K562 (cell line): ENCODE measurements at regions not wholly inside any gene's neighbourhood (a gene's known extent, or its start where the extent isn't known, plus 50 kb on each side); places are given as distances from the start of the nearest gene placed in this dataset.

Experiments used
- ATAC-seq: fragments of 200-7000 bp; cut with Tn5 transposase; 3 replicates; pipeline ENCODE4 v1.9.1; 2020; ENCODE audit warnings: moderate library complexity
- BruUV-seq: library from RNA; stranded (reverse); fragments of 400-500 nt; replicated peaks from 2 replicates; lab custom pipeline; 2021; lab: Mats Ljungman, UMichigan
- CTCF ChIA-PET: fragments of 300-600 bp; formaldehyde crosslinking; extraction: SDS; loops from one replicate; lab custom pipeline; 2021; ENCODE audit warnings: low intra/inter-chr PET ratio; lab: Yijun Ruan, JAX
- POLR2A ChIA-PET: fragments of 300-600, 350-650 bp; sonication (Branson Sonifier 250); formaldehyde crosslinking; extraction: SDS; loops from one replicate; lab custom pipeline; 2021; ENCODE audit warnings: antibody characterized with exemption, inconsistent platforms; lab: Yijun Ruan, JAX
- DNase-seq, 4 experiments: peaks; one replicate each; pipeline versions ENCODE4 v3.0.0 to v3.0.0-alpha.2; 2011 to 2018; ENCODE audit warnings: low spot score in 3 of 4, mixed read lengths in 3 of 4; ENCODE audit errors: extremely low read depth in 1 of 4
- FAIRE-seq: peaks from 2 replicates; lab custom pipeline; 2011; peaks lifted over from hg19 to GRCh38; lab: Jason Lieb, UNC
- H2AFZ ChIP-seq: 2 replicates; pipeline ENCODE4 v1.6.0; 2011; ENCODE audit warnings: low read depth, low read length, control low read depth, inconsistent platforms
- H3K27ac ChIP-seq: fragments of 200-600 bp; 3 replicates; pipeline ENCODE4 v1.8.0; 2011; ENCODE audit warnings: low read depth, mild to moderate bottlenecking, control low read depth, inconsistent platforms, low read length, moderate library complexity, mixed read lengths; ENCODE audit errors: extremely low read depth
- H3K27me3 ChIP-seq, 2 experiments: fragments of 300-600 bp in 1 of 2; 2 replicates in 1 of 2; 3 replicates in 1 of 2; pipeline versions ENCODE4 v1.6.0 to v1.8.0; 2011; ENCODE audit warnings: inconsistent platforms in 2 of 2, low read length in 2 of 2, mild to moderate bottlenecking in 1 of 2, mixed read lengths in 1 of 2, moderate library complexity in 1 of 2; ENCODE audit not compliant: control insufficient read depth in 2 of 2, insufficient read depth in 2 of 2
- H3K36me3 ChIP-seq: fragments of 300-600 bp; 3 replicates; pipeline ENCODE4 v1.8.0; 2011; ENCODE audit warnings: mild to moderate bottlenecking, low read length, inconsistent platforms; ENCODE audit not compliant: control insufficient read depth, insufficient read depth
- H3K4me1 ChIP-seq, 2 experiments: fragments of 200-600 bp in 1 of 2; replicated peaks in 1 of 2; 2 replicates in 1 of 2; 3 replicates in 1 of 2; pipeline versions ENCODE4 v1.5.1 to v1.8.0; 2011; ENCODE audit warnings: inconsistent platforms in 2 of 2, low read length in 2 of 2, mild to moderate bottlenecking in 1 of 2, mixed read lengths in 1 of 2, moderate library complexity in 1 of 2; ENCODE audit not compliant: control insufficient read depth in 2 of 2, insufficient read depth in 2 of 2
- H3K4me2 ChIP-seq: 2 replicates; pipeline ENCODE4 v1.6.1; 2011; ENCODE audit warnings: low read length, control low read depth, inconsistent platforms, mixed read lengths; ENCODE audit not compliant: insufficient read depth
- H3K4me3 ChIP-seq: fragments of 200-600 bp; sonication (generic), shearing (Covaris generic); 2 replicates; pipeline ENCODE4 v1.5.1; 2016; ENCODE audit warnings: control low read depth, inconsistent platforms
- H3K79me2 ChIP-seq: fragments of 200-600 bp; 3 replicates; pipeline ENCODE4 v1.8.0; 2011; ENCODE audit warnings: low read length, inconsistent platforms; ENCODE audit not compliant: control insufficient read depth, insufficient read depth
- H3K9ac ChIP-seq, 2 experiments: 2 replicates each; pipeline versions ENCODE4 v1.6.0 to v1.6.1; 2011; ENCODE audit warnings: low read depth in 2 of 2, low read length in 2 of 2, control low read depth in 1 of 2, inconsistent platforms in 1 of 2, mild to moderate bottlenecking in 1 of 2, mixed read lengths in 1 of 2; ENCODE audit not compliant: insufficient read depth in 1 of 2
- H3K9me1 ChIP-seq: one replicate; pipeline ENCODE4 v1.6.0; 2011; ENCODE audit warnings: inconsistent platforms, mild to moderate bottlenecking, low read length, moderate library complexity; ENCODE audit not compliant: control insufficient read depth, insufficient read depth
- H3K9me3 ChIP-seq: replicated peaks from 2 replicates; pipeline ENCODE4 v1.5.1; 2011; ENCODE audit warnings: low read depth, low read length, inconsistent platforms; ENCODE audit not compliant: control insufficient read depth, insufficient read depth
- H4K20me1 ChIP-seq: replicated peaks from 2 replicates; pipeline ENCODE4 v1.6.1; 2011; ENCODE audit warnings: low read length, inconsistent platforms, mixed read lengths; ENCODE audit not compliant: control insufficient read depth, insufficient read depth
- BDP1 ChIP-seq: IDR thresholded peaks from 3 replicates; pipeline ENCODE4 v1.6.1; 2011; ENCODE audit not compliant: insufficient read length, insufficient read depth
- CAMTA2 ChIP-seq: fragments of 250-450 bp; sonication (Bioruptor Pico); conservative IDR thresholded peaks from 2 replicates; pipeline ENCODE4 v1.5.1; 2022
- HMG20A ChIP-seq: fragments of 450-650 bp; formaldehyde crosslinking; conservative IDR thresholded peaks from 2 replicates; pipeline ENCODE4 v1.4.0; 2020; ENCODE audit warnings: mild to moderate bottlenecking, mixed read lengths
- HOMEZ ChIP-seq: fragments of 250-450 bp; sonication (Bioruptor Pico); IDR thresholded peaks from 2 replicates; pipeline ENCODE4 v1.4.0; 2020; ENCODE audit warnings: mild to moderate bottlenecking, moderate library complexity
- MLX ChIP-seq, 2 experiments: fragments of 450-650 bp in 1 of 2; sonication (generic) in 1 of 2; formaldehyde crosslinking; conservative IDR thresholded peaks; 2 replicates each; pipeline versions ENCODE4 v1.4.0 to v1.8.1; 2020 to 2022; ENCODE audit warnings: mild to moderate bottlenecking in 1 of 2, missing genetic modification reagents in 1 of 2
- NBN ChIP-seq: fragments of 450-650 bp; IDR thresholded peaks from 2 replicates; pipeline ENCODE4 v1.6.1; 2016; ENCODE audit warnings: low read depth, mild to moderate bottlenecking
- RBM17 ChIP-seq: fragments of 200-400 bp; formaldehyde crosslinking; IDR thresholded peaks from 2 replicates; pipeline ENCODE4 v1.6.1; 2017; ENCODE audit warnings: low read depth, mild to moderate bottlenecking, low read length, borderline replicate concordance
- SMARCB1 ChIP-seq: IDR thresholded peaks from 2 replicates; pipeline ENCODE4 v1.6.1; 2011; ENCODE audit warnings: improper control_type of control experiment, low read depth; ENCODE audit not compliant: insufficient read length
- ZNF609 ChIP-seq: sonication (generic); formaldehyde crosslinking; IDR thresholded peaks from 2 replicates; pipeline ENCODE4 v1.8.1; 2023; ENCODE audit warnings: missing genetic modification reagents, mild to moderate bottlenecking, borderline replicate concordance
- ZNF696 ChIP-seq: fragments of 250-450 bp; sonication (Bioruptor Pico); conservative IDR thresholded peaks from 2 replicates; pipeline ENCODE4 v1.4.0; 2020; ENCODE audit warnings: mild to moderate bottlenecking, moderate library complexity
- ZNF740 ChIP-seq, 3 experiments: fragments of 200-800 bp in 1 of 3; sonication (Bioruptor generic) in 1 of 3; sonication (generic) in 1 of 3; formaldehyde crosslinking in 1 of 3; IDR thresholded peaks; 2 replicates each; pipeline versions ENCODE4 v1.6.1 to v1.8.0; 2016 to 2022; ENCODE audit warnings: mild to moderate bottlenecking in 2 of 3, missing compliant biosample characterization in 2 of 3, missing genetic modification characterization in 2 of 3, missing genetic modification reagents in 1 of 3
- WGBS: fragments of 100-300 bp; shearing (Covaris generic); methylation state at CpG from one replicate; pipeline ENCODE4 v1.1.6; 2016; ENCODE audit warnings: low coverage, mixed read lengths; ENCODE audit not compliant: insufficient coverage; ENCODE audit errors: missing lambda C conversion rate; 5-methylcytosine and 5-hydroxymethylcytosine counted together
- in situ Hi-C: fragments of 300-500 bp; cut with MboI; formaldehyde crosslinking; loops from 4 replicates; pipeline ENCODE4 v1.15.0; 2018; ENCODE audit warnings: inconsistent platforms, mixed read lengths
- intact Hi-C: fragments of 100-400 bp; cut with micrococcal nuclease; formaldehyde crosslinking; loops from 2 replicates; pipeline ENCODE4 v1.14.2; 2022

- no peak for TF ChIP-seq RBM17
- TF ChIP-seq, all 486 proteins: peak for 0
Measured at GRCh38 chr10:44024356-44025116, 360.4 kb downstream of the CXCL12 start (continued).

- Histone ChIP-seq H3K4me2 (no peak overlapping the region), H3K9me1 (no peaks in the 10 kb centered on the region), H3K36me3 (no peaks in the 10 kb centered on the region), H3K27me3 (peaks cover 0 to 8% of the 10 kb centered on the region in 2 experiments; a peak in 1 of 5 replicates), H3K9ac (no peak overlapping the region), H3K27ac (no peak overlapping the region), H2AFZ (no peak overlapping the region), H3K9me3 (no peaks in the 10 kb centered on the region), H3K4me1 (no peaks in the 10 kb centered on the region), H3K79me2 (no peaks in the 10 kb centered on the region), H4K20me1 (no peaks in the 10 kb centered on the region; the same call in 1 of the 2 replicates), H3K4me3 (no peak overlapping the region)
- ChIA-PET CTCF (no interaction called here), POLR2A (interaction anchor here (0.7 kb wide), 1 partner anchor 112 kb away, joined by 3 read pairs; no protein-coding TSS in a partner anchor)
- intact Hi-C loops (no loop called here), in situ Hi-C loops (no loop called here)
- no peak for ATAC-seq
- FAIRE-seq = no peak
- 0% methylated on average over 5 of the region's 5 CpGs for WGBS
- BruUV-seq = no TSS peak
- DNase-seq = no peak
- TF ChIP-seq MLX (CRISPR knock-in tag; conservative IDR thresholded peaks at IDR 0.05) (no peak), NBN (no peak), ZNF696 (CRISPR knock-in tag) (no peak), HMG20A (CRISPR knock-in tag) (no peak), CAMTA2 (CRISPR knock-in tag) (no peak), SMARCB1 (no peak), ZNF740 (CRISPR knock-in tag; IDR thresholded peaks at IDR 0.05) (no peak), ZNF740 (tag; IDR thresholded peaks at IDR 0.05) (no peak), BDP1 (no peak), HOMEZ (no peak), ZNF609 (CRISPR knock-in tag) (no peak)
Measured at GRCh38 chr10:44023517-44023916, 361.4 kb downstream of the CXCL12 start.
